Sigmoid colon (tissue), 6 donors: ENCODE measurements at regions not wholly inside any gene's neighbourhood (a gene's known extent, or its start where the extent isn't known, plus 50 kb on each side); places are given as distances from the start of the nearest gene placed in this dataset.
"Not testable (repeated sequence)": the region's sequence is repeated elsewhere in the genome, so short reads cannot be mapped to it uniquely, and the experiment has no call there.

Source experiments
- DNase-seq: peaks from one replicate; pipeline ENCODE4 v3.0.0-alpha.2; 2019
- H3K27ac ChIP-seq, 4 donors: fragments of 200-600 bp; sonication (generic); one replicate each; pipeline ENCODE4 v1.5.1; 2016 to 2019; ENCODE audit warnings: mild to moderate bottlenecking in 1 of 4
- H3K27me3 ChIP-seq, 3 donors: fragments of 200-600 bp; sonication (generic); one replicate each; pipeline ENCODE4 v1.5.1; 2019; ENCODE audit warnings: mild to moderate bottlenecking in 1 of 3
- H3K36me3 ChIP-seq, 4 donors: fragments of 200-600 bp; sonication (generic); one replicate each; pipeline ENCODE4 v1.5.1; 2016 to 2019
- H3K4me1 ChIP-seq, 4 donors: fragments of 200-600 bp; sonication (generic); one replicate each; pipeline ENCODE4 v1.5.1; 2017 to 2019
- H3K4me3 ChIP-seq, 4 donors: fragments of 200-600 bp; sonication (generic); one replicate each; pipeline ENCODE4 v1.5.1; 2017 to 2019; ENCODE audit warnings: mild to moderate bottlenecking in 2 of 4, moderate library complexity in 1 of 4
- H3K9me3 ChIP-seq, 4 donors: fragments of 200-600 bp in 3 of 4; sonication (generic) in 3 of 4; one replicate each; pipeline versions ENCODE4 v1.5.1 to v1.6.1; 2013 to 2019
- CTCF ChIP-seq, 4 experiments: fragments of 450-650 bp in 3 of 4; fragments of 200-600 bp in 1 of 4; IDR thresholded peaks; one replicate each; pipeline ENCODE4 v1.5.1; 2016 to 2019; ENCODE audit warnings: antibody characterized with exemption in 4 of 4, mild to moderate bottlenecking in 3 of 4, moderate library complexity in 2 of 4
- EP300 ChIP-seq, 4 donors: sonication (generic); formaldehyde crosslinking; IDR thresholded peaks; one replicate each; pipeline ENCODE4 v1.6.1; 2017; ENCODE audit warnings: antibody characterized with exemption in 4 of 4
- POLR2A ChIP-seq, 2 donors: fragments of 450-650 bp; IDR thresholded peaks; one replicate each; pipeline ENCODE4 v1.6.1; 2016; ENCODE audit warnings: antibody characterized with exemption in 2 of 2, mild to moderate bottlenecking in 2 of 2, moderate library complexity in 2 of 2
- POLR2AphosphoS5 ChIP-seq, 4 donors: sonication (generic); formaldehyde crosslinking; IDR thresholded peaks; one replicate each; pipeline ENCODE4 v1.6.1; 2017; ENCODE audit warnings: antibody characterized with exemption in 4 of 4
- WGBS, 2 donors: extraction: QIAGEN DNeasy Blood & Tissue Kit; methylation state at CpG; one replicate each; pipeline ENCODE4 v1.1.7; 2013; 5-methylcytosine and 5-hydroxymethylcytosine counted together
- intact Hi-C: fragments of 100-400 bp; cut with DNase I; formaldehyde crosslinking; loops from one replicate; pipeline ENCODE4 v1.15.1; 2023
- donor health status: healthy with polysubstance abuse.
- donor health status: healthy.

GRCh38 chr4:34412911-34413310, 1831.4 kb downstream of the ARAP2 start:
- intact Hi-C loops = no loop called here
- H3K4me1 ChIP-seq = no peaks in the 10 kb centered on the region
- no peak overlapping the region for H3K27ac ChIP-seq
- DNase-seq = no peak
- TF ChIP-seq EP300 (IDR thresholded peaks at IDR 0.05) (no peak), POLR2AphosphoS5 (IDR thresholded peaks at IDR 0.05) (no peak), POLR2A (IDR thresholded peaks at IDR 0.05) (no peak), CTCF (IDR thresholded peaks at IDR 0.05) (no peak)
- WGBS, 2 donors = 86 to 88% methylated on average over 2 of the region's 2 CpGs
- no peaks in the 10 kb centered on the region for H3K36me3 ChIP-seq
- peaks cover 0 to 8% (median 0%) of the 10 kb centered on the region in 4 donors for H3K9me3 ChIP-seq
- H3K4me3 ChIP-seq = no peak overlapping the region
- H3K27me3 ChIP-seq = no peaks in the 10 kb centered on the region

- TF ChIP-seq POLR2AphosphoS5 (IDR thresholded peaks at IDR 0.05) = no peak
- 58 to 84% methylated on average over 3 of the region's 3 CpGs for WGBS, 2 donors
Measured at GRCh38 chr4:34417160-34417559, 1827.2 kb downstream of the ARAP2 start.

GRCh38 chr4:34419871-34420270, 1824.4 kb downstream of the ARAP2 start:
- no peaks in the 10 kb centered on the region for H3K27me3 ChIP-seq
- H3K27ac ChIP-seq = no peak overlapping the region
- no peaks in the 10 kb centered on the region for H3K4me1 ChIP-seq
- intact Hi-C loops = no loop called here
- TF ChIP-seq EP300 (IDR thresholded peaks at IDR 0.05) = no peak
- DNase-seq = no peak
- 91 to 92% methylated on average over 2 of the region's 2 CpGs for WGBS, 2 donors
- no peaks in the 10 kb centered on the region for H3K36me3 ChIP-seq
- no peak overlapping the region for H3K4me3 ChIP-seq
- no peaks in the 10 kb centered on the region for H3K9me3 ChIP-seq

More at GRCh38 chr4:34417160-34417559, 1827.2 kb downstream of the ARAP2 start:
- intact Hi-C loops = no loop called here
- Histone ChIP-seq H3K36me3 (no peaks in the 10 kb centered on the region), H3K9me3 (peaks cover 0 to 3% (median 0%) of the 10 kb centered on the region in 4 donors), H3K27me3 (no peaks in the 10 kb centered on the region), H3K4me3 (no peak overlapping the region), H3K4me1 (no peaks in the 10 kb centered on the region), H3K27ac (no peak overlapping the region)
- DNase-seq = no peak

GRCh38 chr4:34422472-34423175, 1821.7 kb downstream of the ARAP2 start:
- Histone ChIP-seq H3K27ac (no peak overlapping the region), H3K36me3 (no peaks in the 10 kb centered on the region), H3K4me1 (no peaks in the 10 kb centered on the region), H3K4me3 (no peak overlapping the region), H3K27me3 (no peaks in the 10 kb centered on the region), H3K9me3 (no peaks in the 10 kb centered on the region)
- WGBS, 2 donors = 53 to 58% methylated on average over 4 of the region's 4 CpGs
- TF ChIP-seq CTCF (IDR thresholded peaks at IDR 0.05) = no peak
- TF ChIP-seq POLR2A (IDR thresholded peaks at IDR 0.05) = no peak
- no peak for TF ChIP-seq POLR2AphosphoS5 (IDR thresholded peaks at IDR 0.05)
- no peak for TF ChIP-seq EP300 (IDR thresholded peaks at IDR 0.05)
- DNase-seq = no peak
- intact Hi-C loops = no loop called here

- Histone ChIP-seq H3K9me3 (no peaks in the 10 kb centered on the region), H3K27ac (no peak overlapping the region), H3K4me3 (no peak overlapping the region), H3K27me3 (no peaks in the 10 kb centered on the region), H3K36me3 (no peaks in the 10 kb centered on the region), H3K4me1 (no peaks in the 10 kb centered on the region)
- TF ChIP-seq POLR2A (IDR thresholded peaks at IDR 0.05) = no peak
- no peak for TF ChIP-seq CTCF (IDR thresholded peaks at IDR 0.05)
- no peak for TF ChIP-seq POLR2AphosphoS5 (IDR thresholded peaks at IDR 0.05)
- TF ChIP-seq EP300 (IDR thresholded peaks at IDR 0.05) = no peak
- DNase-seq = no peak
- 76 to 80% methylated on average over 5 of the region's 5 CpGs for WGBS, 2 donors
- intact Hi-C loops = no loop called here
Measured at GRCh38 chr4:34432706-34433105, 1811.6 kb downstream of the ARAP2 start.

- intact Hi-C loops, H3K4me1 ChIP-seq, DNase-seq, H3K9me3 ChIP-seq, H3K4me3 ChIP-seq, H3K36me3 ChIP-seq, H3K27ac ChIP-seq, H3K27me3 ChIP-seq: not testable (repeated sequence)
- WGBS, 2 donors = 70 to 78% methylated on average over 5 of the region's 5 CpGs
Measured at GRCh38 chr4:34434377-34434776, 1809.9 kb downstream of the ARAP2 start.
